ENCODE measurements at regions not wholly inside any gene's neighbourhood (a gene's known extent, or its start where the extent isn't known, plus 50 kb on each side); places are given as distances from the start of the nearest gene placed in this dataset.

DNA sequence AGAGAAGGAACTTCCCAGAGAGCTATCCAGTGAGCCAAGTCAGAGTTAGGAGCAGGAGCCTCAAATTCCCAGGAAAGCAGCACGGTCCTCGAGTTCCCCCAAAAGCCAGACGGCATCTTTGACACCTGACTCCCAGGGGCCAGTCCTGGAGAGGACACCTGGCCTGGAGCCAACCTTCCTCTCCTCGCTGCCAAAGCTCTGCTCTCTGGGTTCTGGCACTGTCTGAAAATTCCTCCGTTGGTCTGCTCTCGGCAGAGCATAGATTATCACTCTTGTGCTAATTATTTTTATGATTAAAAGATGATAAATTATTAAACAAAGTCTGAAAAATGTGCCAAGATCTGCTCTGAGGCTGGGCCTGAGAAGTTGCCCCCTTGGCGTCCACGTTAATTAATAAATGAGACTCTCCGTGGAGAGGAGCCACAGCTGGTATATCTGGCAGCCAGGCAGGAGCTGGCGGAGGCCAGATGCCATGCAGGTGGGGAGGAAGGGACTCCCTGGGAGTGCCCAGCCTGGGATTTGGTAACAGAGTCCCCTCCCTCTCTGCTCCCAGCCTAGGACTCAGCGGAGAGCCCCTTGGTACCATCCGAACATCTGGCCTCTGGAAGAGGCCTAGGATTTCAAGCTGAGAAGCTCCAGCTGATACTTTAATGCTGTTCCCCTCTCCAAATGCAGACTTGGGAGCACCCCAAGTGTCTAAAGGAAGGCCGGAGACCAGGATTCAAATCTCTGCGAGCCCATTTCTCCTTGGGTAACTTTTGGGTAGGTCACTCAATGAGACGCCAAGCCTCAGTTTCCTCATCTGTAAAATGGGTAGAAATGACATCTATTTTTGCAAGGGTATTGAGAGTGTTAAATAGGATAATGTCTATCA, 163.7 kb upstream of the POU3F1 start:
- TF ChIP-seq, protein P1, sequence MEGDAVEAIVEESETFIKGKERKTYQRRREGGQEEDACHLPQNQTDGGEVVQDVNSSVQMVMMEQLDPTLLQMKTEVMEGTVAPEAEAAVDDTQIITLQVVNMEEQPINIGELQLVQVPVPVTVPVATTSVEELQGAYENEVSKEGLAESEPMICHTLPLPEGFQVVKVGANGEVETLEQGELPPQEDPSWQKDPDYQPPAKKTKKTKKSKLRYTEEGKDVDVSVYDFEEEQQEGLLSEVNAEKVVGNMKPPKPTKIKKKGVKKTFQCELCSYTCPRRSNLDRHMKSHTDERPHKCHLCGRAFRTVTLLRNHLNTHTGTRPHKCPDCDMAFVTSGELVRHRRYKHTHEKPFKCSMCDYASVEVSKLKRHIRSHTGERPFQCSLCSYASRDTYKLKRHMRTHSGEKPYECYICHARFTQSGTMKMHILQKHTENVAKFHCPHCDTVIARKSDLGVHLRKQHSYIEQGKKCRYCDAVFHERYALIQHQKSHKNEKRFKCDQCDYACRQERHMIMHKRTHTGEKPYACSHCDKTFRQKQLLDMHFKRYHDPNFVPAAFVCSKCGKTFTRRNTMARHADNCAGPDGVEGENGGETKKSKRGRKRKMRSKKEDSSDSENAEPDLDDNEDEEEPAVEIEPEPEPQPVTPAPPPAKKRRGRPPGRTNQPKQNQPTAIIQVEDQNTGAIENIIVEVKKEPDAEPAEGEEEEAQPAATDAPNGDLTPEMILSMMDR (IDR thresholded peaks at IDR 0.05), result no peak
- TF ChIP-seq POLR2A (IDR thresholded peaks at IDR 0.05), result no peak

Measured in vagina (tissue), 2 donors.